AG04450 (cell line): ENCODE measurements at regions not wholly inside any gene's neighbourhood (a gene's known extent, or its start where the extent isn't known, plus 50 kb on each side); places are given as distances from the start of the nearest gene placed in this dataset.

ENCODE experiments used
- CTCF ChIA-PET: fragments of 300-600, 350-600 bp; formaldehyde crosslinking; extraction: SDS; loops from one replicate; lab custom pipeline; 2022; ENCODE audit warnings: antibody characterized with exemption, inconsistent platforms; lab: Charles Lee
- POLR2A ChIA-PET: fragments of 350-600 bp; formaldehyde crosslinking; extraction: SDS; loops from one replicate; lab custom pipeline; 2021; ENCODE audit warnings: antibody characterized with exemption, inconsistent platforms; lab: Yijun Ruan, JAX
- DNase-seq: peaks from one replicate; pipeline ENCODE4 v3.0.0-alpha.2; 2011; ENCODE audit warnings: low read depth, low spot score
- H3K27ac ChIP-seq: one replicate; pipeline ENCODE4 v1.5.1; 2012; ENCODE audit warnings: low read depth, low read length, control low read depth
- H3K27me3 ChIP-seq: one replicate; pipeline ENCODE4 v1.6.0; 2012; ENCODE audit warnings: low read length; ENCODE audit not compliant: control insufficient read depth, insufficient read depth
- H3K4me3 ChIP-seq: 2 replicates; pipeline ENCODE4 v1.5.1; 2011; ENCODE audit warnings: mild to moderate bottlenecking, low read depth, low read length, control low read depth
- H3K9me3 ChIP-seq: 2 replicates; pipeline ENCODE4 v1.5.1; 2012; ENCODE audit warnings: low read length; ENCODE audit not compliant: control insufficient read depth, insufficient read depth
- CTCF ChIP-seq: IDR thresholded peaks from 2 replicates; pipeline ENCODE4 v1.5.1; 2011; ENCODE audit warnings: low read depth, low read length, control low read depth, inconsistent platforms

GRCh38 chr18:78494204-78495085 lies 485.2 kb upstream of the SALL3 start:
- H3K27me3 ChIP-seq = no peaks in the 10 kb centered on the region
- ChIA-PET POLR2A (no interaction called here), CTCF (no interaction called here)
- peaks cover 69% of the 10 kb centered on the region for H3K9me3 ChIP-seq
- no peak for TF ChIP-seq CTCF
- no peak overlapping the region for H3K4me3 ChIP-seq
- no peak overlapping the region for H3K27ac ChIP-seq
- no peak for DNase-seq

GRCh38 chr18:78495550-78495949 lies 484.1 kb upstream of the SALL3 start:
- Histone ChIP-seq H3K27ac (no peak overlapping the region), H3K27me3 (no peaks in the 10 kb centered on the region), H3K9me3 (peaks cover 80% of the 10 kb centered on the region), H3K4me3 (no peak overlapping the region)
- ChIA-PET CTCF (no interaction called here), POLR2A (no interaction called here)
- DNase-seq = no peak
- TF ChIP-seq CTCF = no peak

GRCh38 chr18:78496079-78496478 lies 483.5 kb upstream of the SALL3 start:
- CTCF ChIA-PET = no interaction called here
- no peak for TF ChIP-seq CTCF
- Histone ChIP-seq H3K27ac (no peak overlapping the region), H3K9me3 (peaks cover 85% of the 10 kb centered on the region), H3K4me3 (no peak overlapping the region), H3K27me3 (no peaks in the 10 kb centered on the region)
- no peak for DNase-seq
- POLR2A ChIA-PET = no interaction called here

- Histone ChIP-seq H3K4me3 (no peak overlapping the region), H3K27ac (no peak overlapping the region), H3K9me3 (peaks cover 83% of the 10 kb centered on the region), H3K27me3 (no peaks in the 10 kb centered on the region)
- POLR2A ChIA-PET = no interaction called here
- CTCF ChIA-PET = no interaction called here
- no peak for TF ChIP-seq CTCF
- no peak for DNase-seq
Observed at GRCh38 chr18:78497641-78498040, 482.0 kb upstream of the SALL3 start.

GRCh38 chr18:78499586-78499985 lies 480.0 kb upstream of the SALL3 start:
- no peak for DNase-seq

More at GRCh38 chr18:78499586-78499985, 480.0 kb upstream of the SALL3 start:
- Histone ChIP-seq H3K27me3 (no peaks in the 10 kb centered on the region), H3K27ac (no peak overlapping the region), H3K4me3 (no peak overlapping the region), H3K9me3 (peaks cover 85% of the 10 kb centered on the region)
- CTCF ChIA-PET = no interaction called here
- POLR2A ChIA-PET = no interaction called here
- no peak for TF ChIP-seq CTCF
